ENCODE measurements at regions not wholly inside any gene's neighbourhood (a gene's known extent, or its start where the extent isn't known, plus 50 kb on each side); places are given as distances from the start of the nearest gene placed in this dataset.
A peak's percentile ranks its signal among the peaks of the same experiment; 100 is the strongest.

- no peak for DNase-seq (ENCODE audit: low spot score)
These were observed 98.1 kb upstream of the FER start for GRCh38 chr5:108649646-108650045.

DNA sequence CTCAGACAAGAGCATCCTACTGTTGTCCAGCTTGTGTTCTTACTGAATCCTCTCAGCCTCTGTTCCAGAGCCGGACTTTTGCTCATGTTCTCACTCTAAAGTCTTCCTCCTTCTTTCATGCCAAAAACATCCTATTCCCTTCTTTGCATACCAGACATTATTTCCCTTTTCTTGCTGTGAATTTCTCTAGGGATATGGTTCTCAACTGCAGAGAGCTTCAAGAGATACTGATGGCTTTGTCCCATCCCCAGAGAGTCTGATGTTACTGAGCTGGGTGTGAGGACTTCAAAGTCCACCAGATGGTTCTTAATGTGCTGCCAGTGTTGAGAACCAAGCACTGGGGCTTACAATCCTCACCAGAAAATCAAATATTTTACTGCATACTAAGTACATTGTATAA lies 98.6 kb upstream of the FER start:
- no peak for DNase-seq (ENCODE audit: low spot score)

DNA sequence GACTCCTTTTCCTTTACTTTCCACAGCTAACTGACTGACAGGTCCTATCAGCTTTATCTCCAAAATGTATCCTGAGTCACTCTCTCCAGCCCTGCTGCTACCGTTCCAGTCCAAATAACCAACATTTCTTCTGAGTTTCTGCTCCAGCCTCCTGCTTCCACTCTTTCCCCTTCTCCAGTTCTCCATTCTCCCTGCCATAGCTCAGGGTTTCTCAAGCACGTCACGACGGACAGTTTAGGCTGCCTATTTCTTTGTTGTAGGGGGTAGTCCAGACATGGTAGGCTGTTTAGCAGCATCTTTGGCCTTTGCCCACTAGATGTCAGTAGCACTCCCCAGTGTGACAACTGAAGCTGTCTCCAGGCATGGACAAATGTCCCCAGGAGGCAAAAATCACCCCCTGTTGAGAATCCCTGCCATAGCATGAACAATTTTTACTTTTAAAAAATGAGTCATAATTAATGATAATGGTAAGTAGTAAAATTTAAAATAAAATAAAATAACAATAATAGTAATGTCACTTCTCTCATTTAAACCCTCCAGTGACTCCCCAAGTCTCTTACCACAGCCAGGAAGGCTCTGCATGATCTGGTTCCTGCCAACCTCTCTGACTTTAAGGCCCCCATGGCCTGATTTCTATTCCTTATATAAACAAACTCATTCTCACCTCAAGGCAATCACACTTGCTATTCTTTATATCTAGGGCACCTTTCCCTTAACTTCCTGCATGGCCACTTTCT lies 105.4 kb upstream of the FER start:
- DNase-seq (ENCODE audit: low spot score), result peak; percentile 79

GRCh38 chr5:108641596-108641995 lies 106.1 kb upstream of the FER start:
- DNase-seq (ENCODE audit: low spot score), result no peak

DNA sequence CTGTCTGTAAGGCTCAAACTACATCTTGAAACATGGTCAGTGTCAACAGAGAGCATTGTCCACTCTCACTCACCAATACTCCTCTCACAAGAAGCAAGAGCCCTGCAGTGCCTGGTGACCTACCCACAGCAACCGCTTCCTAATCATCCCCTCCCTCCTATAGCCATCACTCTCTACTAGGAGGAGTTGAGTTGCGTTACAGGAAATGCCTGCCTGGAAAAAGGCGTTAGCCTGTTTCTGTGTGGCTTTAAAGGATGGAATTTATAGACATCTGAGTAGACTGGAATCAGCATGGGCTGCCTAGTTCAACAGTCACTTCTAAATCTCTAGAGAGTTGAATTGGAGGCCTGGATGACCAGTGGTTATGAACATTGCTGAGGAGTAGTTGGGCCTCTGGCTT lies 108.3 kb upstream of the FER start:
- no peak for DNase-seq (ENCODE audit: low spot score)

GRCh38 chr5:108638021-108638420 lies 109.7 kb upstream of the FER start:
- DNase-seq (ENCODE audit: low spot score), result no peak

DNA sequence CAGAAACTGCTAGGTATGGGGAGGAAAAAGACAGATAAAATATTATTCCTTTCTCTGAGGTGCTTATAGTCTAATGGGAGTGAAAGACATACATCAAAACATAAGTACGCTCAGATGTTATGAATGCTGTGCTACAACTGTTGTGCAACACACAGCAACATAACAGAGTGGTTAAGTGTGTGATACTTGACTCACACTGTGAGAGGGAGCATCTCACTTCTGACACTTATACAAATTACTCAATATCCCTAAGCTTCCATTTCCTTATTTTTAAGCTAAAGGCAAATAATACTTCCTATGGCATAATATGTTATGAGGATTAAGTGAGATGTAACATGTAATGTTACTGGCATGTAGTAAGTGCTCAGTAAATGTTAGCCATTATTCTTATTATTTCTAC lies 110.6 kb upstream of the FER start:
- DNase-seq (ENCODE audit: low spot score), result no peak

GRCh38 chr5:108636135-108636853 lies 111.4 kb upstream of the FER start:
- DNase-seq (ENCODE audit: low spot score), result no peak

DNA sequence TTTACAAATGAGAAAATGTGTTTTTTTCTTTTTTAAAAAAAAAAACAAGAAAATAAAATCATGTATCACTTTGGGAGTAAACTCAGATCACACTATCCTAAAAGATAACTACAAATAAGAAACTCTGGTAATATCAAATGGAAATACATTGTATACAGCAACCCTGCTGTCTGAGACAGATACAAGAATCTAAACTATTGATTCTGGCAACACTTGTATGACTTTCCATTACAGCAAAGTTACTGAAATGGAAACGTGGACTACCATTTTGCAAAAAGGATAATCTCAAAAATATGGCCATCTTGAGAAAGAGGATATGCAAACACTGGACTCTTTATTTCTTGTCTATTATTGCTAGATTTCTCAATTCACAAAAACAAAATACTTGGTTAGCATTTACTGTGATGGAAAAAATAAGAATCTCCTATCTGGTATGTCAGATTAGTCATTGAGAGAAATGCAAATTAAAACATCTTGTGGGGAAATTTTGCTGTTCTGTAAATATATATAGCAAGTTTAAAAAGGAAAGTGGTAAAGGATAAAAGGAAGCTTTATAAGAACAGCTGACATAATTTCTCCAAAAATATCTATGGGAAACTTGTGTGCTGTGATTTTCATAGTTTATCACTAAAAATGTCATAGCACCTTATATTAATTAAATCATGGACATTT lies 112.9 kb upstream of the FER start:
- no peak for DNase-seq (ENCODE audit: low spot score)

DNA sequence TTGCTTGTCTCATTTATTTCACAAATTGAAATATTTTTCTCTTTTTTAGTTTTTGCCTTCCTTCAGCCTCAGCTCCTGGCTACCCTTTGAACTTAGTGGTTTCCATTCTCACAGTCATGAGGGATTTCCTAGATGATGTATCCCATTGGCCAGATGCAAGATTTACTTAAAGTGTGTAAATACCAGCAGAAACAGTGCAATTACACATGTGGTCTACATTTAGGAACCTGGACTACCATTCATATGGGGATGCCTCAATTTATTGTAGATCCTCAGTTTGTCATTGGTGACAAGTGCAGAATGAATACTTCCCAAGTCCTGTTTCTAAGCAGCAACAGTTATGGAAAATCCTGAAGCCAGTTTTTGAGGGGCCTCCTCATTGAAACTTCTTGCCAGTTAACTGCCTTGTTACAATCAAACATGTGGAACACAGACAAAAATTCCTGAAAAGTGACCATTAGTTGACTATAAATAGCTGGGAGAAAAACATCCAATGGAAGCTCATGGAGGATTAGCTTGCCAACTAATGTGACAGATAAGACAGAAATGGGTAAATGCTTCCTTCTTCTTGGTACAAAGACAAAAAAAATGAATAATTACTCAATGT lies 113.6 kb upstream of the FER start:
- DNase-seq (ENCODE audit: low spot score), result no peak

DNA sequence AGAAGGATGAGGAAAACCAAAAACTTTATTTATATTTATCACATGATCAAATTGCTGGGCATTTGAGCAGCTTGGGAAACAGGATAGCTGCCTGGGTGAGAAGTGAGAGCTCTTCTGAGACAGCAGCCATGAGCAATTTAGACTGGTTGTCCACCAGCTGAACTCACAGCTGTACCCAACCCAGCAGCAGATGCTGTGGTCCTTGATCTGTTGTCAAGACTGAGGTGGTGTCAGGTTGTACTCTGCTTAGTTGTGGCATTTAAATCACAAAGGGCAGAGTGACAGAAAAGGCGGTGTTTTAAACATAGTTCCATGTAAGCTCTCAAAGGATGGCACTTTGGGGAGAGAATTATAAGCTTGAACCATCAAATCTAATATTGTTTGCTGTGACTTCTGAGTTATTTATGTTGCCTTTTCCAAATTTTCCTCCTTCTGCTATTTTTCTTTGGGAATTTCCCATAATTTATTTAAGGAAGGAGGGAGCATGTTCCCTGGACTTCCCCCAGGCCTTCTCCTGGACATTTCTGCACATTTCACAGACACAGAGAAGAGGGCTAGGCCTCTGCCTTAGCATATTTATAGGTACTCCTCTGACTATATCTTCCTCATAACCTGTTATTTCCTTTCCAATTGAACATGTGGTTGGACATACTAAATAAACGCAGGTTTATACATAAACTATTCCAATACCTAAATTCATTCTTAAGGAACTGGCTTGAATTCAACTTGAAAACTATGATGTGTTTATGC lies 117.7 kb upstream of the FER start:
- no peak for DNase-seq (ENCODE audit: low spot score)

GRCh38 chr5:108625654-108626053 lies 122.0 kb upstream of the FER start:
- no peak for DNase-seq (ENCODE audit: low spot score)

GRCh38 chr5:108623826-108624225 lies 123.9 kb upstream of the FER start:
- DNase-seq (ENCODE audit: low spot score), result no peak

DNA sequence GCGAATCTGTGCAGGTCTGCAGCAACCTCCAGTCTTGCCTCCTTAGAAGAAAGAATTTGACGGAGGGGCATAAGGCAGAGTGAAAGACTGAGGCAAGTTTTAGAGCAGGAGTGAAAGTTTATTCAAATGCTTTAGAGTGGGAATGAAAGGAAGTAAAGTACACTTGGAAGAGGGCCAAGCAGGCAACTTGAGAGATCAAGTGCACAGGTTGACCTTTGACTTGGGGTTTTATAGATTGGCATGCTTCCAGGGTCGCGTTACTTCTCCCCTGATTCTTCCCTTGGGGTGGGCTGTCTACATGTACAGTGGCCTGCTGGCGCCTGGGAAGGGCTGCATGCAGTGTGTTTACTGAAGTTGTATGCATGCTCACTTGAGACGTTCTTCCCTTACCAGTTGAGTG lies 127.2 kb upstream of the FER start:
- DNase-seq (ENCODE audit: low spot score), result peak; percentile 11

DNA sequence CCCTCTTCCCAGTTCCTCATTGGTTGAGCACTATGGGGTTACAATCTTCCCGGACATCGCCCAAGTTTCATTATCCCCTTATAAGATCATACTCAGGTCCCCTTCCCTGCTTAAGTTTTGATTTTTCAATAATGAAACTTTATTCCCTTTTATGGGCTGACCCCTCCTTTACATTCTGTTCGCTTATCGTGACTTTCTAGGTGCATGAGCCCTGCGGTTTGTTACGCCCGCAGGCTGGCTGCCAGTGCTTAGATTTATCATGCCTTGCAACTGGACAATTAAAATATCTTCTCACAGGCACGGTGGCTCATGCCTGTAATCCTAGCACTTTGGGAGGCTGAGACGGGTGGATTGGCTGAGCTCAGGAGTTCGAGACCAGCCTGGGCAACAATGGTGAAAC lies 127.9 kb upstream of the FER start:
- DNase-seq (ENCODE audit: low spot score), result no peak

- DNase-seq (ENCODE audit: low spot score), result no peak
These were observed 129.9 kb upstream of the FER start for GRCh38 chr5:108617467-108618435.

DNA sequence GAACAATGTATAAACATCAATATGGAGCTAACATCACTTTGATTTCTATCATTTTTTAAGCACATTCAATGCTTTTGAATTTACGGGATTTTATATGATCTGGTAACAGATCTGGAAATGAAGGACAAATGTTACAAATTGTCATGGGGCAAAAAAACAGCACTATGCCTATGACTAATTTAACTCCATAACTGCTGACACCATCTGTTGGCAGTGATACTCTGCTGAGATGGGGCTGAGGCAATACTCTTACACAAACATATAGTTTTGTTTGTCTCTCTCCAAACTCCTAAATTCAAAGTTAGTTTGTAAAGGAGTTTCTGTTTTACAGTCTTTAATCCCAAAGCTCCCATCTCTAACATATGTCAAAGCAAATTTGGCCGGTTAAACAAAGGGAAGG lies 132.5 kb upstream of the FER start:
- no peak for DNase-seq (ENCODE audit: low spot score)

DNA sequence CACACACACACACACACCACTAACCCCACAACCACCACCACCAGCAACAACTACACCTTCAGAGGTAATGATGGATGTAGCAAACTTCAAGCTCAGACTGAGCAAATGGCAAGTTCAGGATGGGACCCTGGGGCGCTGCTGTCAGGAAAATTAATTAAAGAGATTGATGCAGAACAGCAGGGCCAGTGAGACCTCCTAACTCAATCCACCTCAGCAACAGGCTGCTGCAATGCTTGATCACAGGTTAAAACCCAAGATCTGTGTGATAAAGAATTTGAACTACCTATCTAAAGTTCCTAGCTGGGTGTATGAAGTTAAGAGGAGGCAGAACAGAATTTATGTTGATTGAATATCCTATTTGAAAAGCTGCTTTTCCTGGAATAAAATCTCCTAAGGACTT lies 140.3 kb upstream of the FER start:
- DNase-seq (ENCODE audit: low spot score), result no peak

- no peak for DNase-seq (ENCODE audit: low spot score)
These were observed 141.5 kb upstream of the FER start for GRCh38 chr5:108606185-108606584.

- no peak for DNase-seq (ENCODE audit: low spot score)
These were observed 144.9 kb upstream of the FER start for GRCh38 chr5:108602830-108603229.

GRCh38 chr5:108590799-108591198 lies 156.9 kb upstream of the FER start:
- DNase-seq (ENCODE audit: low spot score), result no peak

Data from HT-29 (cell line).